ENCODE measurements at regions not wholly inside any gene's neighbourhood (a gene's known extent, or its start where the extent isn't known, plus 50 kb on each side); places are given as distances from the start of the nearest gene placed in this dataset.

- TF ChIP-seq ZKSCAN8 (CRISPR knock-in tag; IDR thresholded peaks at IDR 0.05; ENCODE audit: borderline replicate concordance) = no peak
Observed at GRCh38 chr5:17999858-18000257, 365.6 kb downstream of the TAF11L14 start (continued).

DNA sequence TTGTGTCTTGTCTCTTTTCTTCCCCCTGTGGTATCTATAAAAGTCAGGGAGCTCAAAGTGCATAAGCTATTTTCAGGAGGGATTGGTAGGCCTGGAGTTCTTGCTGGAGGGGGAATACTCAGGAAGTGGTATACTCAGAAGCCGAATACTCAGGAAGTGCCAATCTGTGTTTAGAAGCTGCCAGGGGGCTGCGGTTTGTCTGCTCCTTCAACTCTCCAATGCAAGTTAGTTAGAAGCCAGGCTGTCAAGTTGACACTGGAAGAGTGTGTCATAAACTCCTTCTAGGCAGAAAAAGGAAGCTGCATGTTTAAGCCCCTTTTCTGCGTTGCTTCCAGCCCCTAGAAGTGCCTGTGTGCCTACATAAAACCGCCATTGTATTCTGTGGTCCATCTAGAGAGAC, 366.5 kb downstream of the TAF11L14 start:
- no peak overlapping the region for H3K4me2 ChIP-seq (ENCODE audit: low read depth, low read length)
- TF ChIP-seq, protein P1, sequence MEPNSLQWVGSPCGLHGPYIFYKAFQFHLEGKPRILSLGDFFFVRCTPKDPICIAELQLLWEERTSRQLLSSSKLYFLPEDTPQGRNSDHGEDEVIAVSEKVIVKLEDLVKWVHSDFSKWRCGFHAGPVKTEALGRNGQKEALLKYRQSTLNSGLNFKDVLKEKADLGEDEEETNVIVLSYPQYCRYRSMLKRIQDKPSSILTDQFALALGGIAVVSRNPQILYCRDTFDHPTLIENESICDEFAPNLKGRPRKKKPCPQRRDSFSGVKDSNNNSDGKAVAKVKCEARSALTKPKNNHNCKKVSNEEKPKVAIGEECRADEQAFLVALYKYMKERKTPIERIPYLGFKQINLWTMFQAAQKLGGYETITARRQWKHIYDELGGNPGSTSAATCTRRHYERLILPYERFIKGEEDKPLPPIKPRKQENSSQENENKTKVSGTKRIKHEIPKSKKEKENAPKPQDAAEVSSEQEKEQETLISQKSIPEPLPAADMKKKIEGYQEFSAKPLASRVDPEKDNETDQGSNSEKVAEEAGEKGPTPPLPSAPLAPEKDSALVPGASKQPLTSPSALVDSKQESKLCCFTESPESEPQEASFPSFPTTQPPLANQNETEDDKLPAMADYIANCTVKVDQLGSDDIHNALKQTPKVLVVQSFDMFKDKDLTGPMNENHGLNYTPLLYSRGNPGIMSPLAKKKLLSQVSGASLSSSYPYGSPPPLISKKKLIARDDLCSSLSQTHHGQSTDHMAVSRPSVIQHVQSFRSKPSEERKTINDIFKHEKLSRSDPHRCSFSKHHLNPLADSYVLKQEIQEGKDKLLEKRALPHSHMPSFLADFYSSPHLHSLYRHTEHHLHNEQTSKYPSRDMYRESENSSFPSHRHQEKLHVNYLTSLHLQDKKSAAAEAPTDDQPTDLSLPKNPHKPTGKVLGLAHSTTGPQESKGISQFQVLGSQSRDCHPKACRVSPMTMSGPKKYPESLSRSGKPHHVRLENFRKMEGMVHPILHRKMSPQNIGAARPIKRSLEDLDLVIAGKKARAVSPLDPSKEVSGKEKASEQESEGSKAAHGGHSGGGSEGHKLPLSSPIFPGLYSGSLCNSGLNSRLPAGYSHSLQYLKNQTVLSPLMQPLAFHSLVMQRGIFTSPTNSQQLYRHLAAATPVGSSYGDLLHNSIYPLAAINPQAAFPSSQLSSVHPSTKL (CRISPR knock-in tag; IDR thresholded peaks at IDR 0.05) = no peak
- TF ChIP-seq ZNF562 (CRISPR knock-in tag; IDR thresholded peaks at IDR 0.05; ENCODE audit: borderline replicate concordance) (no peak), ZNF775 (CRISPR knock-in tag; IDR thresholded peaks at IDR 0.05; ENCODE audit: borderline replicate concordance) (no peak), HNRNPL (IDR thresholded peaks at IDR 0.05; ENCODE audit: low read depth, low read length) (no peak), GLI4 (CRISPR knock-in tag; IDR thresholded peaks at IDR 0.05; ENCODE audit: borderline replicate concordance) (no peak), AKNA (CRISPR knock-in tag; IDR thresholded peaks at IDR 0.05; ENCODE audit: borderline replicate concordance) (no peak), ZNF326 (CRISPR knock-in tag; IDR thresholded peaks at IDR 0.05; ENCODE audit: borderline replicate concordance) (no peak), MTA1 (CRISPR knock-in tag; IDR thresholded peaks at IDR 0.05; ENCODE audit: borderline replicate concordance) (no peak), HOXA7 (CRISPR knock-in tag; IDR thresholded peaks at IDR 0.05) (no peak), ZNF484 (CRISPR knock-in tag; IDR thresholded peaks at IDR 0.05; ENCODE audit: borderline replicate concordance, low read depth) (no peak)
- TF ChIP-seq, protein P2, sequence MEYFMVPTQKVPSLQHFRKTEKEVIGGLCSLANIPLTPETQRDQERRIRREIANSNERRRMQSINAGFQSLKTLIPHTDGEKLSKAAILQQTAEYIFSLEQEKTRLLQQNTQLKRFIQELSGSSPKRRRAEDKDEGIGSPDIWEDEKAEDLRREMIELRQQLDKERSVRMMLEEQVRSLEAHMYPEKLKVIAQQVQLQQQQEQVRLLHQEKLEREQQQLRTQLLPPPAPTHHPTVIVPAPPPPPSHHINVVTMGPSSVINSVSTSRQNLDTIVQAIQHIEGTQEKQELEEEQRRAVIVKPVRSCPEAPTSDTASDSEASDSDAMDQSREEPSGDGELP (IDR thresholded peaks at IDR 0.05; ENCODE audit: borderline replicate concordance, low read depth) = no peak

More for the DNA sequence above, 366.5 kb downstream of the TAF11L14 start:
- Histone ChIP-seq H3K9me3 (ENCODE audit: low read length) (peaks cover 86% of the 10 kb centered on the region), H2AFZ (ENCODE audit: low read length) (no peak overlapping the region), H3K4me1 (ENCODE audit: insufficient read depth, low read length) (no peaks in the 10 kb centered on the region), H3K36me3 (replicated peaks in 1 of 2; ENCODE audit: control insufficient read depth in 1 of 2, insufficient read depth in 2 of 2, low read length in 2 of 2) (no peaks in the 10 kb centered on the region), H4K20me1 (ENCODE audit: insufficient read depth, low read length) (no peaks in the 10 kb centered on the region), H3K79me2 (ENCODE audit: insufficient read depth, low read length) (no peaks in the 10 kb centered on the region), H3K4me3 (replicated peaks in 1 of 3; ENCODE audit: insufficient read depth in 1 of 3, low read depth in 2 of 3, low read length in 3 of 3) (no peak overlapping the region), H3K9ac (ENCODE audit: insufficient read depth, low read depth, low read length) (no peak overlapping the region), H3K27me3 (ENCODE audit: control insufficient read depth in 1 of 2, insufficient read depth in 2 of 2, low read length in 2 of 2) (no peaks in the 10 kb centered on the region), H3K27ac (ENCODE audit: extremely low read length, insufficient read depth, low read length) (no peak overlapping the region)
- 3% methylated on average over 4 of the region's 4 CpGs for WGBS (ENCODE audit: low lambda C conversion rate)
- no peak for ATAC-seq
- FAIRE-seq = no peak
- no peak for DNase-seq (ENCODE audit: low spot score)
- ChIA-PET POLR2A (no interaction called here), CTCF (ENCODE audit: low intra/inter-chr PET ratio, low total read pairs) (no interaction called here)
- intact Hi-C loops (cut with micrococcal nuclease; ENCODE audit: unreplicated experiment) (no loop called here), in situ Hi-C loops (cut with HindIII; ENCODE audit: extremely low pct_ligation_motif_present, low pct_unique_long_range_greater_than_20kb) (no loop called here)
- BruUV-seq (replicated peaks) = no TSS peak

All from HepG2 (cell line).